PC-3 (cell line): ENCODE measurements at regions not wholly inside any gene's neighbourhood (a gene's known extent, or its start where the extent isn't known, plus 50 kb on each side); places are given as distances from the start of the nearest gene placed in this dataset.

ENCODE experiments used
- ATAC-seq: fragments of 200-7000 bp; cut with Tn5 transposase; 2 replicates; pipeline ENCODE4 v1.9.1; 2020; ENCODE audit warnings: mild to moderate bottlenecking, moderate library complexity
- BruUV-seq: library from RNA; stranded (reverse); fragments of 400-500 nt; replicated peaks from 2 replicates; lab custom pipeline; 2021; lab: Mats Ljungman, UMichigan
- CTCF ChIA-PET: fragments of 300-600 bp; sonication (Branson Sonifier 250); formaldehyde crosslinking; loops from one replicate; lab custom pipeline; 2022; ENCODE audit warnings: antibody characterized with exemption; lab: Charles Lee
- POLR2A ChIA-PET: fragments of 300-600 bp; sonication (Branson Sonifier 250); formaldehyde crosslinking; loops from one replicate; lab custom pipeline; 2022; ENCODE audit warnings: antibody characterized with exemption; ENCODE audit not compliant: unreplicated experiment; lab: Charles Lee
- DNase-seq: peaks from one replicate; pipeline ENCODE4 v3.0.0-alpha.2; 2015
- H2AFZ ChIP-seq: fragments of 300-600 bp; sonication (generic); 2 replicates; pipeline ENCODE4 v1.6.0; 2016; ENCODE audit warnings: antibody characterized with exemption, low read length
- H3F3A ChIP-seq: fragments of 300-600 bp; sonication (generic); one replicate; pipeline ENCODE4 v1.6.0; 2017; ENCODE audit warnings: antibody characterized with exemption, low read length, control low read depth, mild to moderate bottlenecking; ENCODE audit not compliant: unreplicated experiment
- H3K27ac ChIP-seq: fragments of 300-600 bp; sonication (generic); 2 replicates; pipeline ENCODE4 v1.5.1; 2016; ENCODE audit warnings: mild to moderate bottlenecking, low read length
- H3K27me3 ChIP-seq: fragments of 300-600 bp; sonication (generic); 2 replicates; pipeline ENCODE4 v1.6.1; 2016; ENCODE audit warnings: low read length, mixed read lengths
- H3K36me3 ChIP-seq: fragments of 300-600 bp; sonication (generic); 2 replicates; pipeline ENCODE4 v1.6.1; 2016; ENCODE audit warnings: low read depth, mixed run types, low read length, mixed read lengths
- H3K4me1 ChIP-seq: fragments of 300-600 bp; sonication (generic); 2 replicates; pipeline ENCODE4 v1.5.1; 2016; ENCODE audit warnings: low read length; ENCODE audit not compliant: insufficient read depth
- H3K4me2 ChIP-seq: fragments of 300-600 bp; sonication (generic); 2 replicates; pipeline ENCODE4 v1.6.0; 2016; ENCODE audit warnings: low read length
- H3K4me3 ChIP-seq: fragments of 300-600 bp; sonication (generic); 2 replicates; pipeline ENCODE4 v1.5.1; 2016; ENCODE audit warnings: mild to moderate bottlenecking, low read length, mixed read lengths
- H3K79me2 ChIP-seq: fragments of 300-600 bp; sonication (generic); 2 replicates; pipeline ENCODE4 v1.6.1; 2017; ENCODE audit warnings: low read length, mixed read lengths
- H3K9ac ChIP-seq: fragments of 300-600 bp; sonication (generic); 2 replicates; pipeline ENCODE4 v1.6.0; 2016; ENCODE audit warnings: mild to moderate bottlenecking, low read length
- H3K9me2 ChIP-seq: fragments of 300-600 bp; sonication (generic); replicated peaks from 2 replicates; pipeline ENCODE4 v1.6.1; 2016; ENCODE audit warnings: mixed run types, low read length, mixed read lengths
- H3K9me3 ChIP-seq: fragments of 300-600 bp; sonication (generic); 2 replicates; pipeline ENCODE4 v1.6.1; 2016; ENCODE audit warnings: low read length, mixed read lengths
- H4K20me1 ChIP-seq: fragments of 300-600 bp; sonication (generic); 2 replicates; pipeline ENCODE4 v1.6.1; 2016; ENCODE audit warnings: low read length, mixed read lengths
- EZH2 ChIP-seq: fragments of 300-600 bp; sonication (generic); IDR thresholded peaks from one replicate; pipeline ENCODE4 v1.6.1; 2017; ENCODE audit warnings: antibody characterized with exemption, mild to moderate bottlenecking, low read length; ENCODE audit not compliant: unreplicated experiment
- EZH2phosphoT487 ChIP-seq: fragments of 300-600 bp; sonication (generic); IDR thresholded peaks from 2 replicates; pipeline ENCODE4 v1.6.1; 2018; ENCODE audit warnings: mild to moderate bottlenecking, antibody characterized with exemption, low read length, borderline replicate concordance
- intact Hi-C: fragments of 100-400 bp; cut with micrococcal nuclease; formaldehyde crosslinking; loops from 2 replicates; pipeline ENCODE4 v1.9.0; 2023
- TF ChIP-seq, protein P1 (sequence below): fragments of 300-600 bp; sonication (generic); conservative IDR thresholded peaks from 2 replicates; pipeline ENCODE4 v1.5.1; 2017; ENCODE audit warnings: antibody characterized with exemption, low read depth, mild to moderate bottlenecking, low read length

DNA sequence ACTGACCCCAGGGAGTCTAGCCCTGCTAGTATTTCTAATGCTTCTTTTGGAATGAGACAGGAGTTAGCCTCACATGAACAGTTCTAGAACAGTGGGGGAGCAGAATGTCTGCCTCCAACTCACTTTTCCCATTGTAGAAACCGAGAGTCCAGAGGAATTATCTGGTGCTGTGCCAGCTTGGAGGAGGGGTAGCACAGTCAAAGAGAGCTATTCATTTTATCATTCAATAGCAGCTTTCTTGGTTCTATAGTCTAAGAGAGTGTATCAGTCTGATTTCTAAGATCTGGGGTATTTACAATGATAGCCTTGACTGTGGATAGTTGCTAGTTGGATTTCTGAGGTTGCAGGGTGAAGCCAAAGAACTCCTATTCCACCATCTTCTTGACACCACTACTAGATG is 448.2 kb downstream of the RFPL4B start:
- DNase-seq (no peak), ATAC-seq (no peak)
- Histone ChIP-seq H3K4me3 (no peak overlapping the region), H2AFZ (no peak overlapping the region), H3K27ac (no peak overlapping the region), H3K9ac (no peak overlapping the region), H3K27me3 (no peaks in the 10 kb centered on the region), H3K36me3 (no peaks in the 10 kb centered on the region), H3K79me2 (no peaks in the 10 kb centered on the region), H4K20me1 (no peaks in the 10 kb centered on the region), H3K4me2 (no peak overlapping the region), H3K4me1 (no peaks in the 10 kb centered on the region), H3K9me3 (no peaks in the 10 kb centered on the region), H3K9me2 (no peaks in the 10 kb centered on the region), H3F3A (no peaks in the 10 kb centered on the region)
- ChIA-PET CTCF (no interaction called here), POLR2A (no interaction called here)
- intact Hi-C loops, result no loop called here
- no TSS peak for BruUV-seq
- no peak for TF ChIP-seq EZH2

DNA sequence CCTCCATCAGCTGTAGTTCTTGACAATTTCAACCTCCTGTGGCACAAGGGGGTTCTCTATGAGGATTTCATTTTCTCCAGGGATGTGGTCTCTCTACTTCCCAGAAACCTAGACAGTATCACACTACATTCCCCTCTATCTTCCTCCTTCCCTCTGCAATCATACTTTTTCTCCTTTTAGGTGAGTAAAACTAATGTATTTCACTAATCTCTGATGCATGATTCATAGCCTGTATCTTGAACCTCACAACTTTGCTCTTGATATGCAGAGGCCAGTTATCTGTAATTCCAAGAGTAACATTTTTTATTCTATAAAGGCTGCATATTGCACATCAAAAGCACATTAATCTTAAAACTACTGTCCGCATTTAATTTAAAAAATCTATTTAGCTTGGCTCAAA is 449.6 kb downstream of the RFPL4B start:
- H3F3A ChIP-seq, result no peaks in the 10 kb centered on the region
- no peaks in the 10 kb centered on the region for H3K9me3 ChIP-seq
- H2AFZ ChIP-seq, result no peak overlapping the region
- H3K36me3 ChIP-seq, result no peaks in the 10 kb centered on the region
- H3K27me3 ChIP-seq, result no peaks in the 10 kb centered on the region
- no peaks in the 10 kb centered on the region for H3K79me2 ChIP-seq
- POLR2A ChIA-PET, result no interaction called here
- intact Hi-C loops, result no loop called here
- H4K20me1 ChIP-seq, result no peaks in the 10 kb centered on the region
- CTCF ChIA-PET, result no interaction called here
- no peak overlapping the region for H3K4me2 ChIP-seq
- no peak overlapping the region for H3K4me3 ChIP-seq
- H3K4me1 ChIP-seq, result peaks cover 2% of the 10 kb centered on the region
- ATAC-seq, result no peak
- BruUV-seq, result no TSS peak
- H3K9ac ChIP-seq, result no peak overlapping the region
- no peak for DNase-seq
- TF ChIP-seq EZH2phosphoT487, result no peak
- TF ChIP-seq, protein P1, sequence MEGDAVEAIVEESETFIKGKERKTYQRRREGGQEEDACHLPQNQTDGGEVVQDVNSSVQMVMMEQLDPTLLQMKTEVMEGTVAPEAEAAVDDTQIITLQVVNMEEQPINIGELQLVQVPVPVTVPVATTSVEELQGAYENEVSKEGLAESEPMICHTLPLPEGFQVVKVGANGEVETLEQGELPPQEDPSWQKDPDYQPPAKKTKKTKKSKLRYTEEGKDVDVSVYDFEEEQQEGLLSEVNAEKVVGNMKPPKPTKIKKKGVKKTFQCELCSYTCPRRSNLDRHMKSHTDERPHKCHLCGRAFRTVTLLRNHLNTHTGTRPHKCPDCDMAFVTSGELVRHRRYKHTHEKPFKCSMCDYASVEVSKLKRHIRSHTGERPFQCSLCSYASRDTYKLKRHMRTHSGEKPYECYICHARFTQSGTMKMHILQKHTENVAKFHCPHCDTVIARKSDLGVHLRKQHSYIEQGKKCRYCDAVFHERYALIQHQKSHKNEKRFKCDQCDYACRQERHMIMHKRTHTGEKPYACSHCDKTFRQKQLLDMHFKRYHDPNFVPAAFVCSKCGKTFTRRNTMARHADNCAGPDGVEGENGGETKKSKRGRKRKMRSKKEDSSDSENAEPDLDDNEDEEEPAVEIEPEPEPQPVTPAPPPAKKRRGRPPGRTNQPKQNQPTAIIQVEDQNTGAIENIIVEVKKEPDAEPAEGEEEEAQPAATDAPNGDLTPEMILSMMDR, result no peak
- TF ChIP-seq EZH2, result no peak
- H3K9me2 ChIP-seq, result no peaks in the 10 kb centered on the region
- no peak overlapping the region for H3K27ac ChIP-seq

DNA sequence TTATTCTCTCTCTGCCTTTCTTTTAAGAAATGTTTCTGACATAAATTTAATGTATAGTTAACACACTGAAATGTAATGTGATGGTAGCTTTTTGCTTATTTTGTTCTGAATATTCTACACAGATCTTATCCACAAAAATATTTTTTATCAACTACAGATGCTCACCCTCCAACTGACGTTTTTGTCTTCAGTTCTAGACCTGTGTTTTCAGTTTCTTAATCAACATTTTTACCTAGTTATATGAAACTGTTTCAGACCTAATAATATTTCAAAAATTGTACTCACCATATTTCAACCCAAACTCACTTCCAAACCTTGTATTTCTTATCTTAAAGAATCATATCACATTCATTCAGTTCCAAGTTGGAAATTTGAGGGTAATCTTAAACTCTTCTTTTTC is 452.8 kb downstream of the RFPL4B start:
- Histone ChIP-seq H3K79me2 (no peaks in the 10 kb centered on the region), H3F3A (no peaks in the 10 kb centered on the region), H3K4me2 (no peak overlapping the region), H3K4me3 (no peak overlapping the region), H4K20me1 (no peaks in the 10 kb centered on the region), H3K9ac (no peak overlapping the region), H2AFZ (no peak overlapping the region), H3K9me3 (no peaks in the 10 kb centered on the region), H3K4me1 (peaks cover 10% of the 10 kb centered on the region), H3K36me3 (no peaks in the 10 kb centered on the region), H3K27ac (no peak overlapping the region), H3K27me3 (no peaks in the 10 kb centered on the region), H3K9me2 (no peaks in the 10 kb centered on the region)
- DNase-seq (no peak), ATAC-seq (no peak)
- intact Hi-C loops, result no loop called here
- ChIA-PET POLR2A (no interaction called here), CTCF (interaction anchor here (0.6 kb wide), 1 partner anchor 1067 kb away, joined by 3 read pairs; no protein-coding TSS in a partner anchor)
- BruUV-seq, result no TSS peak
- no peak for TF ChIP-seq EZH2
- TF ChIP-seq EZH2phosphoT487, result no peak
- TF ChIP-seq, protein P1, result no peak
